Suprapubic skin (tissue), 4 donors: ENCODE measurements at regions not wholly inside any gene's neighbourhood (a gene's known extent, or its start where the extent isn't known, plus 50 kb on each side); places are given as distances from the start of the nearest gene placed in this dataset.

Experiments
- DNase-seq, 2 donors: peaks; one replicate each; pipeline ENCODE4 v3.0.0-alpha.2; 2019; ENCODE audit warnings: low spot score in 2 of 2
- H3K27ac ChIP-seq: fragments of 200-600 bp; sonication (generic); one replicate; pipeline ENCODE4 v1.5.1; 2019
- H3K27me3 ChIP-seq: fragments of 200-600 bp; sonication (generic); one replicate; pipeline ENCODE4 v1.5.1; 2019
- H3K36me3 ChIP-seq: fragments of 200-600 bp; sonication (generic); one replicate; pipeline ENCODE4 v1.5.1; 2019
- H3K4me1 ChIP-seq: fragments of 200-600 bp; sonication (generic); one replicate; pipeline ENCODE4 v1.5.1; 2019
- H3K4me3 ChIP-seq: fragments of 200-600 bp; sonication (generic); one replicate; pipeline ENCODE4 v1.5.1; 2019; ENCODE audit warnings: mild to moderate bottlenecking
- H3K9me3 ChIP-seq: fragments of 200-600 bp; sonication (generic); one replicate; pipeline ENCODE4 v1.5.1; 2019
- CTCF ChIP-seq, 2 donors: fragments of 200-600 bp in 1 of 2; fragments of 450-650 bp in 1 of 2; sonication (generic) in 1 of 2; IDR thresholded peaks; one replicate each; pipeline ENCODE4 v1.5.1; 2016 to 2019; ENCODE audit warnings: antibody characterized with exemption in 2 of 2, mild to moderate bottlenecking in 1 of 2, moderate library complexity in 1 of 2
- EP300 ChIP-seq: sonication (generic); formaldehyde crosslinking; IDR thresholded peaks from one replicate; pipeline ENCODE4 v1.6.1; 2017; ENCODE audit warnings: antibody characterized with exemption
- POLR2A ChIP-seq, 2 donors: fragments of 450-650 bp; IDR thresholded peaks; one replicate each; pipeline ENCODE4 v1.6.1; 2017; ENCODE audit warnings: antibody characterized with exemption in 2 of 2, mild to moderate bottlenecking in 2 of 2, moderate library complexity in 2 of 2
- POLR2AphosphoS5 ChIP-seq, 3 donors: sonication (generic); formaldehyde crosslinking; IDR thresholded peaks; one replicate each; pipeline ENCODE4 v1.6.1; 2017; ENCODE audit warnings: antibody characterized with exemption in 3 of 3
- WGBS: methylation state at CpG from one replicate; pipeline ENCODE4 v1.1.5; 2018; 5-methylcytosine and 5-hydroxymethylcytosine counted together

- DNase-seq: no peak
- no peak overlapping the region for H3K27ac ChIP-seq
- no peaks in the 10 kb centered on the region for H3K4me1 ChIP-seq
- H3K9me3 ChIP-seq: no peaks in the 10 kb centered on the region
- H3K27me3 ChIP-seq: no peaks in the 10 kb centered on the region
- no peaks in the 10 kb centered on the region for H3K36me3 ChIP-seq
- WGBS: 34% methylated on average over 3 of the region's 3 CpGs
- H3K4me3 ChIP-seq: no peak overlapping the region
- no peak for TF ChIP-seq EP300
- no peak for TF ChIP-seq CTCF (IDR thresholded peaks at IDR 0.05)
- TF ChIP-seq POLR2AphosphoS5 (IDR thresholded peaks at IDR 0.05): no peak
- TF ChIP-seq POLR2A (IDR thresholded peaks at IDR 0.05): no peak
Observed at GRCh38 chr4:23401572-23401971, 488.3 kb downstream of the PPARGC1A start.

DNA sequence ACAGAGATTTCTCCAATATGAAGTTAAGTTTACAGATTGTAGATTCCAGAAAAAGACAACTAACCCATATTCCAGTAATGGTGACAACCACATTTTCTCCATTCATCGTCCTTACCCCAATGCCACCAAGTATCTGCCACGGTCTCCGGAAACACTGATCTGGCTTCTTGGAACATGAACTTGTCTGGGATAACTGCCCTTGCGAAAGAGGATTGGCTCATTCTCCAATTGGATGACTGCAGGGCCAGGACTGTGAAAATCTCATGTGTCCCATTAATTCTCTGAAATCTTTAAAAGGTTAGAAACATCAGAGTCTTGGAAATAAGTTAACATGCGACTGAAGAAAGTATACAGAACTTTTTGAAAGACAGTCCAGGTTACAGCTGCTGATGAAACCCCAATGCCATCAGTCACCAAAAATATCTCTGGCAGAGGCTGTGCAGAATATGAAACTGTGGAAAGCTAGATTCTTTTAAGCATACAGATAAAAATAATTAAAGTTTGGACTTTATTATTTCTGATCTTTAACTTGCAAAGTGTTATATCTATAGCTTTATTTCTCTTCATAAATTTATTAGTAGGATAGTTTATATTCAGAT lies 496.9 kb downstream of the PPARGC1A start:
- Histone ChIP-seq H3K27ac (no peak overlapping the region), H3K27me3 (no peaks in the 10 kb centered on the region), H3K9me3 (peaks cover 11% of the 10 kb centered on the region), H3K4me1 (no peaks in the 10 kb centered on the region), H3K4me3 (no peak overlapping the region), H3K36me3 (no peaks in the 10 kb centered on the region)
- no peak for DNase-seq
- TF ChIP-seq POLR2A (IDR thresholded peaks at IDR 0.05) (no peak), POLR2AphosphoS5 (IDR thresholded peaks at IDR 0.05) (no peak), CTCF (IDR thresholded peaks at IDR 0.05) (no peak), EP300 (no peak)
- WGBS: 66% methylated on average over 5 of the region's 5 CpGs

DNA sequence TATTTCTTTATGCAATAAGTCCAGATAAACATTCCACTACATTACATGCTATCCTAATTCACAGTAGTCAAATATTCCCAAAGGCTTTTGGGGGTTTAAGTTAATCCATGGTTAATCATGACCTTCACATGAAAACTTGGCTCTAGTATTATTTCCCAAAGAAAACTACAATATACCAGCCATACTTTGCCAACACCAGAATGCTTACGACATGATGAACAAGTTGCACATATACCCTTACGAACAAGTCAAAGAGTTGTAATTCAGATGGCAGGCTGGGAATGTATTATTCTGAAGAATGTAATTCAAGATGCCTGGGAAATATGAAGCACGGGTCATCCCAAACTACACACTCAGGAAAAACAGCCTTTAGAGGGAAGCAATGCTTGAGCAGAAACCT lies 499.6 kb downstream of the PPARGC1A start:
- 84% methylated on average over 3 of the region's 3 CpGs for WGBS
- H3K27me3 ChIP-seq: no peaks in the 10 kb centered on the region
- H3K4me3 ChIP-seq: no peak overlapping the region
- H3K4me1 ChIP-seq: no peaks in the 10 kb centered on the region
- H3K27ac ChIP-seq: no peak overlapping the region
- DNase-seq: no peak
- no peak for TF ChIP-seq CTCF (IDR thresholded peaks at IDR 0.05)
- no peak for TF ChIP-seq EP300
- H3K36me3 ChIP-seq: no peaks in the 10 kb centered on the region
- H3K9me3 ChIP-seq: peaks cover 11% of the 10 kb centered on the region

- H3K4me1 ChIP-seq: no peaks in the 10 kb centered on the region
- H3K27ac ChIP-seq: no peak overlapping the region
- H3K27me3 ChIP-seq: no peaks in the 10 kb centered on the region
- WGBS: 62% methylated on average over 2 of the region's 2 CpGs
- no peak for DNase-seq
- no peaks in the 10 kb centered on the region for H3K36me3 ChIP-seq
- no peak overlapping the region for H3K4me3 ChIP-seq
- H3K9me3 ChIP-seq: peaks cover 8% of the 10 kb centered on the region
- TF ChIP-seq EP300 (no peak), POLR2AphosphoS5 (IDR thresholded peaks at IDR 0.05) (no peak), POLR2A (IDR thresholded peaks at IDR 0.05) (no peak), CTCF (IDR thresholded peaks at IDR 0.05) (no peak)
Observed at GRCh38 chr4:23388699-23389395, 501.0 kb downstream of the PPARGC1A start.

- no peak for TF ChIP-seq CTCF (IDR thresholded peaks at IDR 0.05)
- no peak for TF ChIP-seq EP300
- TF ChIP-seq POLR2AphosphoS5 (IDR thresholded peaks at IDR 0.05): no peak
- no peak for TF ChIP-seq POLR2A (IDR thresholded peaks at IDR 0.05)
- Histone ChIP-seq H3K36me3 (no peaks in the 10 kb centered on the region), H3K27me3 (no peaks in the 10 kb centered on the region), H3K9me3 (peaks cover 2% of the 10 kb centered on the region), H3K4me1 (no peaks in the 10 kb centered on the region), H3K27ac (no peak overlapping the region), H3K4me3 (no peak overlapping the region)
- 91% methylated on average over 6 of the region's 6 CpGs for WGBS
- DNase-seq: no peak
Observed at GRCh38 chr4:23388255-23388654, 501.6 kb downstream of the PPARGC1A start.
